Spleen (tissue), 11 donors: ENCODE measurements at regions not wholly inside any gene's neighbourhood (a gene's known extent, or its start where the extent isn't known, plus 50 kb on each side); places are given as distances from the start of the nearest gene placed in this dataset.

Experiments
- DNase-seq: peaks from one replicate; pipeline ENCODE4 v3.0.0-alpha.2; 2020
- H3K27ac ChIP-seq, 8 donors: fragments of 200-600 bp; sonication (generic) in 7 of 8; 1 replicate in 4 of 8; 2 replicates in 4 of 8; pipeline versions ENCODE4 v1.5.0 to v1.8.0; 2016 to 2021; ENCODE audit warnings: inconsistent platforms in 4 of 8, mild to moderate bottlenecking in 4 of 8, moderate library complexity in 1 of 8
- H3K27me3 ChIP-seq, 7 donors: fragments of 200-600 bp; sonication (generic) in 6 of 7; replicated peaks in 1 of 7; 1 replicate in 4 of 7; 2 replicates in 3 of 7; pipeline versions ENCODE4 v1.5.0 to v1.8.0; 2016 to 2021; ENCODE audit warnings: inconsistent platforms in 3 of 7, mild to moderate bottlenecking in 1 of 7
- H3K36me3 ChIP-seq, 6 donors: fragments of 200-600 bp; sonication (generic) in 5 of 6; 1 replicate in 4 of 6; 2 replicates in 2 of 6; pipeline versions ENCODE4 v1.5.0 to v1.8.0; 2016 to 2021; ENCODE audit warnings: inconsistent platforms in 2 of 6
- H3K4me1 ChIP-seq, 6 donors: fragments of 200-600 bp; sonication (generic) in 5 of 6; 1 replicate in 3 of 6; 2 replicates in 3 of 6; pipeline versions ENCODE4 v1.5.0 to v1.8.0; 2016 to 2021; ENCODE audit warnings: inconsistent platforms in 3 of 6
- H3K4me3 ChIP-seq, 8 donors: fragments of 200-600 bp; sonication (generic) in 7 of 8; 1 replicate in 4 of 8; 2 replicates in 4 of 8; pipeline versions ENCODE4 v1.5.0 to v1.8.0; 2016 to 2021; ENCODE audit warnings: inconsistent platforms in 4 of 8, mild to moderate bottlenecking in 4 of 8, moderate library complexity in 2 of 8
- H3K9me3 ChIP-seq, 8 donors: fragments of 200-600 bp; sonication (generic) in 7 of 8; 1 replicate in 4 of 8; 2 replicates in 4 of 8; pipeline versions ENCODE4 v1.5.0 to v1.8.0; 2016 to 2021; ENCODE audit warnings: inconsistent platforms in 4 of 8
- POLR2A ChIP-seq, 3 donors: fragments of 450-650 bp; IDR thresholded peaks; one replicate each; pipeline ENCODE4 v1.5.1; 2017; ENCODE audit warnings: antibody characterized with exemption in 3 of 3, mild to moderate bottlenecking in 1 of 3
- POLR2AphosphoS5 ChIP-seq, 3 donors: sonication (generic); formaldehyde crosslinking; IDR thresholded peaks; one replicate each; pipeline ENCODE4 v1.5.1; 2017; ENCODE audit warnings: antibody characterized with exemption in 3 of 3
- WGBS, 5 donors: extraction: QIAGEN DNeasy Blood & Tissue Kit in 3 of 5; methylation state at CpG; one replicate each; pipeline versions ENCODE4 v1.1.5 to v1.1.7; 2013 to 2018; 5-methylcytosine and 5-hydroxymethylcytosine counted together
- intact Hi-C: fragments of 100-400 bp; cut with DNase I; formaldehyde crosslinking; loops from one replicate; pipeline ENCODE4 v1.15.0; 2023; ENCODE audit warnings: low total_unique reads
- TF ChIP-seq, protein P1 (sequence below), 11 experiments: fragments of 200-600 bp in 7 of 11; fragments of 450-650 bp in 4 of 11; sonication (generic) in 4 of 11; IDR thresholded peaks in 8 of 11; conservative IDR thresholded peaks in 3 of 11; 1 replicate in 7 of 11; 2 replicates in 4 of 11; pipeline versions ENCODE4 v1.4.0 to v1.8.0; 2016 to 2021; ENCODE audit warnings: antibody characterized with exemption in 11 of 11, inconsistent platforms in 4 of 11, mild to moderate bottlenecking in 1 of 11
- donor health status: healthy with polysubstance abuse.
- donor health status: DM: no; HTN: no; CAD: no; lungs with moderate emphysema.
- donor health status: DM: no; HTN: no; CAD: no.
- donor health status: Bipolar disorder and iron deficiency.
- donor health status: healthy.
- donor health status: DM: no; HTN: no; CAD: no.
- donor health status: DM: yes; HTN: yes; CAD: no.

GRCh38 chr13:105969761-105970160 lies 565.7 kb downstream of the EFNB2 start:
- DNase-seq: no peak
- H3K27ac ChIP-seq: no peak overlapping the region
- no peaks in the 10 kb centered on the region for H3K27me3 ChIP-seq
- no peaks in the 10 kb centered on the region for H3K9me3 ChIP-seq
- H3K4me3 ChIP-seq: no peak overlapping the region
- 47 to 51% (median 48%) methylated on average over 4 of the region's 4 CpGs for WGBS, 5 donors
- TF ChIP-seq, protein P1, sequence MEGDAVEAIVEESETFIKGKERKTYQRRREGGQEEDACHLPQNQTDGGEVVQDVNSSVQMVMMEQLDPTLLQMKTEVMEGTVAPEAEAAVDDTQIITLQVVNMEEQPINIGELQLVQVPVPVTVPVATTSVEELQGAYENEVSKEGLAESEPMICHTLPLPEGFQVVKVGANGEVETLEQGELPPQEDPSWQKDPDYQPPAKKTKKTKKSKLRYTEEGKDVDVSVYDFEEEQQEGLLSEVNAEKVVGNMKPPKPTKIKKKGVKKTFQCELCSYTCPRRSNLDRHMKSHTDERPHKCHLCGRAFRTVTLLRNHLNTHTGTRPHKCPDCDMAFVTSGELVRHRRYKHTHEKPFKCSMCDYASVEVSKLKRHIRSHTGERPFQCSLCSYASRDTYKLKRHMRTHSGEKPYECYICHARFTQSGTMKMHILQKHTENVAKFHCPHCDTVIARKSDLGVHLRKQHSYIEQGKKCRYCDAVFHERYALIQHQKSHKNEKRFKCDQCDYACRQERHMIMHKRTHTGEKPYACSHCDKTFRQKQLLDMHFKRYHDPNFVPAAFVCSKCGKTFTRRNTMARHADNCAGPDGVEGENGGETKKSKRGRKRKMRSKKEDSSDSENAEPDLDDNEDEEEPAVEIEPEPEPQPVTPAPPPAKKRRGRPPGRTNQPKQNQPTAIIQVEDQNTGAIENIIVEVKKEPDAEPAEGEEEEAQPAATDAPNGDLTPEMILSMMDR (IDR thresholded peaks at IDR 0.05 in 8 of 11, conservative IDR thresholded peaks at IDR 0.05 in 3 of 11): no peak
- TF ChIP-seq POLR2A (IDR thresholded peaks at IDR 0.05) (no peak), POLR2AphosphoS5 (IDR thresholded peaks at IDR 0.05) (no peak)
- H3K4me1 ChIP-seq: no peaks in the 10 kb centered on the region
- intact Hi-C loops: no loop called here
- no peaks in the 10 kb centered on the region for H3K36me3 ChIP-seq

- Histone ChIP-seq H3K9me3 (no peaks in the 10 kb centered on the region), H3K27me3 (no peaks in the 10 kb centered on the region), H3K4me1 (no peaks in the 10 kb centered on the region), H3K4me3 (no peak overlapping the region), H3K27ac (no peak overlapping the region), H3K36me3 (no peaks in the 10 kb centered on the region)
- intact Hi-C loops: no loop called here
- WGBS, 5 donors: 82 to 92% (median 86%) methylated on average over 7 of the region's 7 CpGs
- no peak for TF ChIP-seq POLR2A (IDR thresholded peaks at IDR 0.05)
- TF ChIP-seq, protein P1 (IDR thresholded peaks at IDR 0.05 in 8 of 11, conservative IDR thresholded peaks at IDR 0.05 in 3 of 11): no peak
- no peak for TF ChIP-seq POLR2AphosphoS5 (IDR thresholded peaks at IDR 0.05)
- no peak for DNase-seq
Measured at GRCh38 chr13:105965910-105966309, 569.6 kb downstream of the EFNB2 start.

- no peaks in the 10 kb centered on the region for H3K9me3 ChIP-seq
- no peak for TF ChIP-seq POLR2A (IDR thresholded peaks at IDR 0.05)
- TF ChIP-seq, protein P1 (IDR thresholded peaks at IDR 0.05 in 8 of 11, conservative IDR thresholded peaks at IDR 0.05 in 3 of 11): no peak
- TF ChIP-seq POLR2AphosphoS5 (IDR thresholded peaks at IDR 0.05): no peak
- 91 to 95% (median 92%) methylated on average over 7 of the region's 7 CpGs for WGBS, 5 donors
- intact Hi-C loops: no loop called here
- H3K36me3 ChIP-seq: no peaks in the 10 kb centered on the region
- no peak overlapping the region for H3K27ac ChIP-seq
- no peaks in the 10 kb centered on the region for H3K4me1 ChIP-seq
- DNase-seq: no peak
- H3K4me3 ChIP-seq: no peak overlapping the region
- no peaks in the 10 kb centered on the region for H3K27me3 ChIP-seq
Measured at GRCh38 chr13:105962080-105962479, 573.4 kb downstream of the EFNB2 start.

DNA sequence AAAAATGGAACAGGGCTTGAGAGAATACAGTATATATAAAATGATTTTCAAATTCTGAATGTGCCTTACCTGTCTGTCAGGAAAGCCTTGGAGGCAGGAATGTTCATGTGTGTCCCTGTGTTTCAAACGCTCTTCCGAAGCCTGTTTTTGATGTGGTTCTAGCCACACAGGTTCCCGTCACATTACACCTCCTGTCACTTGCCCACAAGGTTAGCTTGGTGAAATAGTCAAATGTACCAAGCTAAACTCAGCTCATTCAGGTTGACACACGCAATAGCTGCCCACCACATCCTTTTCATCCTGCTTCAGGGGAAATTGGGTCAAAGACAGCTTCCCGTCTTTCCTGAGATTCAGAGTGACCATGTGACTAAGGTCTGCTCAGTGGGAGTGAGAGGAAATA lies 574.0 kb downstream of the EFNB2 start:
- Histone ChIP-seq H3K4me3 (no peak overlapping the region), H3K27me3 (no peaks in the 10 kb centered on the region), H3K4me1 (no peaks in the 10 kb centered on the region), H3K9me3 (no peaks in the 10 kb centered on the region), H3K36me3 (no peaks in the 10 kb centered on the region), H3K27ac (no peak overlapping the region)
- TF ChIP-seq POLR2A (IDR thresholded peaks at IDR 0.05): no peak
- TF ChIP-seq POLR2AphosphoS5 (IDR thresholded peaks at IDR 0.05): no peak
- no peak for DNase-seq
- 55 to 68% (median 61%) methylated on average over 5 of the region's 5 CpGs for WGBS, 5 donors
- intact Hi-C loops: no loop called here

DNA sequence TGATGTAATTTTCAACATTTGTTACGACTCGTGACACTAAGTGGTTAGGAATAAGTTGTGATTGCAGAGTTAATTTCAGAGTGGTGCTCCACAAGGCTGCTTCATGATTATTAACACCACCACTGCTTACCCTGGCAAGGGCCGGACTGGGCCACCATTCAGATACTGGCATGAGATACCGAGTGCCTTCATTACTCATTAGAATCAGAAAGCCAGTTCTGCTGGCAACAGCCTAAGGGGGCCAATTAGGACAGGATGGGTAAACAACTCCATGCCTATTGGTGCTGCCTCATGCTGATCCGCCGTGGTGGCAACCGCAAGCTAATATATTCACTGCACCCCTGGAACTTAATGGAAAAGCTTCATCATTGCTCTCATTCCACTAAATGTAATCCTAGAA lies 575.1 kb downstream of the EFNB2 start:
- no peaks in the 10 kb centered on the region for H3K4me1 ChIP-seq
- intact Hi-C loops: no loop called here
- H3K9me3 ChIP-seq: no peaks in the 10 kb centered on the region
- DNase-seq: no peak
- WGBS, 5 donors: 87 to 95% (median 92%) methylated on average over 7 of the region's 7 CpGs
- H3K27me3 ChIP-seq: no peaks in the 10 kb centered on the region
- TF ChIP-seq, protein P1 (IDR thresholded peaks at IDR 0.05 in 8 of 11, conservative IDR thresholded peaks at IDR 0.05 in 3 of 11): no peak
- TF ChIP-seq POLR2AphosphoS5 (IDR thresholded peaks at IDR 0.05) (no peak), POLR2A (IDR thresholded peaks at IDR 0.05) (no peak)
- H3K4me3 ChIP-seq: no peak overlapping the region
- no peak overlapping the region for H3K27ac ChIP-seq
- no peaks in the 10 kb centered on the region for H3K36me3 ChIP-seq
